SU-DHL-6 (cell line): ENCODE measurements at regions not wholly inside any gene's neighbourhood (a gene's known extent, or its start where the extent isn't known, plus 50 kb on each side); places are given as distances from the start of the nearest gene placed in this dataset.

Source experiments
- H2AFZ ChIP-seq: fragments of 200-600 bp; sonication (generic); 2 replicates; pipeline ENCODE4 v1.6.1; 2014; ENCODE audit warnings: low read depth, mild to moderate bottlenecking, moderate library complexity, mixed read lengths, antibody characterized with exemption, low read length; ENCODE audit not compliant: severe bottlenecking
- H3F3A ChIP-seq: fragments of 200-600 bp; shearing (Covaris generic); 2 replicates; pipeline ENCODE4 v1.6.0; 2016; ENCODE audit warnings: antibody characterized with exemption, mild to moderate bottlenecking; ENCODE audit not compliant: insufficient read depth
- H3K27ac ChIP-seq: fragments of 200-600 bp; sonication (generic); 2 replicates; pipeline ENCODE4 v1.5.1; 2016; ENCODE audit warnings: low read depth, mild to moderate bottlenecking, low read length, moderate library complexity, mixed read lengths
- H3K27me3 ChIP-seq: fragments of 200-600 bp; sonication (generic), shearing (Covaris generic); 2 replicates; pipeline ENCODE4 v1.6.0; 2014; ENCODE audit warnings: mild to moderate bottlenecking, low read length
- H3K36me3 ChIP-seq: fragments of 200-600 bp; sonication (generic); 2 replicates; pipeline ENCODE4 v1.6.1; 2014; ENCODE audit warnings: mild to moderate bottlenecking, low read length, mixed read lengths
- H3K4me2 ChIP-seq: fragments of 300-600, 200-600 bp; shearing (Covaris generic), sonication (generic); 2 replicates; pipeline ENCODE4 v1.6.0; 2014; ENCODE audit warnings: low read length, low read depth, mild to moderate bottlenecking; ENCODE audit not compliant: poor library complexity, severe bottlenecking
- H3K4me3 ChIP-seq: fragments of 200-600 bp; sonication (generic); 2 replicates; pipeline ENCODE4 v1.5.1; 2014; ENCODE audit warnings: antibody characterized with exemption, low read length, mild to moderate bottlenecking, mixed read lengths; ENCODE audit not compliant: insufficient read depth, poor library complexity, severe bottlenecking
- H3K79me2 ChIP-seq: fragments of 200-600 bp; sonication (generic); 2 replicates; pipeline ENCODE4 v1.6.1; 2014; ENCODE audit warnings: mild to moderate bottlenecking, low read length, moderate library complexity; ENCODE audit not compliant: insufficient read depth
- H3K9ac ChIP-seq: fragments of 200-600 bp; sonication (generic); 2 replicates; pipeline ENCODE4 v1.7.0; 2014; ENCODE audit warnings: mild to moderate bottlenecking, low read length
- H3K9me2 ChIP-seq: fragments of 200-600 bp; sonication (generic); replicated peaks from 2 replicates; pipeline ENCODE4 v1.6.1; 2014; ENCODE audit warnings: low read length; ENCODE audit not compliant: insufficient read depth
- H3K9me3 ChIP-seq: fragments of 200-600 bp; sonication (generic); 2 replicates; pipeline ENCODE4 v1.6.1; 2014; ENCODE audit warnings: low read length, mixed read lengths; ENCODE audit not compliant: insufficient read depth
- H4K20me1 ChIP-seq: fragments of 200-600 bp; sonication (generic); 2 replicates; pipeline ENCODE4 v1.6.1; 2014; ENCODE audit warnings: low read depth, mild to moderate bottlenecking, antibody characterized with exemption, low read length, moderate library complexity, mixed read lengths
- CTCF ChIP-seq: fragments of 200-600 bp; sonication (generic); IDR thresholded peaks from one replicate; pipeline ENCODE4 v1.5.1; 2017; ENCODE audit warnings: antibody characterized with exemption, mild to moderate bottlenecking, low read length, moderate library complexity; ENCODE audit not compliant: insufficient read depth, poor library complexity, severe bottlenecking
- EZH2phosphoT487 ChIP-seq: fragments of 200-600 bp; sonication (generic), shearing (Covaris generic); conservative IDR thresholded peaks from 2 replicates; pipeline ENCODE4 v1.6.1; 2018; ENCODE audit warnings: mild to moderate bottlenecking, antibody characterized with exemption, low read length, moderate library complexity, mixed read lengths

DNA sequence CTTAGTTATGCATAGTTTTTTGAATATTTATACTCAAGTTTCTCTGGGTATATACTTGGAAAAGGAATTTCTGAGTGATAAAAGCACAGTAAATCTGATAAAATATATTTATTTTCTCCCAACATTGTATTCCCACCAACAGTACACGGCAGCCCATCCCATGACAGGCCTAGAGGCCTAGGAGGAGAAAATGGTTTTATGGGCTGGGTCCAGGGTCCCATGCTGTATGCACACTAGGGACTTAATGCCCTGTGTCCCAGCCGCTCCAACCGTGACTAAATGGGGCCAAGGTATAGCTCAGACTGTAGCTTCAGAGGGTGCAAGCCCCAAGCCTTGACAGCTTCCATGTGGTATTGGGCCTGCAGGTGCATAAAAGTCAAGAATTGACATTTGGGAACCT, 1007.7 kb downstream of the DSC3 start:
- TF ChIP-seq EZH2phosphoT487 = no peak
- no peak for TF ChIP-seq CTCF
- Histone ChIP-seq H4K20me1 (no peaks in the 10 kb centered on the region), H3K9ac (no peak overlapping the region), H3K27ac (no peak overlapping the region), H3K9me3 (peaks cover 9% of the 10 kb centered on the region; the same call in 1 of the 2 replicates), H3K4me3 (no peak overlapping the region), H2AFZ (no peak overlapping the region), H3K27me3 (no peaks in the 10 kb centered on the region), H3K36me3 (no peaks in the 10 kb centered on the region), H3F3A (no peaks in the 10 kb centered on the region), H3K4me2 (no peak overlapping the region), H3K79me2 (no peaks in the 10 kb centered on the region), H3K9me2 (no peaks in the 10 kb centered on the region)

- H3K27ac ChIP-seq = no peak overlapping the region
- no peaks in the 10 kb centered on the region; the same call in 1 of the 2 replicates for H3K9me2 ChIP-seq
- H3K36me3 ChIP-seq = no peaks in the 10 kb centered on the region
- H3K27me3 ChIP-seq = no peaks in the 10 kb centered on the region
- H2AFZ ChIP-seq = no peak overlapping the region
- no peak overlapping the region for H3K9ac ChIP-seq
- H3K4me3 ChIP-seq = no peak overlapping the region
- no peaks in the 10 kb centered on the region for H3F3A ChIP-seq
- H3K9me3 ChIP-seq = 0 out of 2 replicates have a peak, but pooled peaks cover 4% of the 10 kb centered on the region
- TF ChIP-seq CTCF (no peak), EZH2phosphoT487 (no peak)
- no peaks in the 10 kb centered on the region for H3K79me2 ChIP-seq
- no peaks in the 10 kb centered on the region for H4K20me1 ChIP-seq
- no peak overlapping the region for H3K4me2 ChIP-seq
Measured at GRCh38 chr18:30016179-30016578, 1026.4 kb downstream of the DSC3 start.

- H3K79me2 ChIP-seq = no peaks in the 10 kb centered on the region
- no peaks in the 10 kb centered on the region for H4K20me1 ChIP-seq
- H3K4me3 ChIP-seq = no peak overlapping the region
- no peaks in the 10 kb centered on the region for H3K9me3 ChIP-seq
- H3K9me2 ChIP-seq = no peaks in the 10 kb centered on the region
- H3K36me3 ChIP-seq = no peaks in the 10 kb centered on the region
- H3K27ac ChIP-seq = no peak overlapping the region
- no peaks in the 10 kb centered on the region for H3F3A ChIP-seq
- H2AFZ ChIP-seq = no peak overlapping the region
- TF ChIP-seq CTCF (no peak), EZH2phosphoT487 (no peak)
- H3K27me3 ChIP-seq = no peaks in the 10 kb centered on the region
- H3K9ac ChIP-seq = no peak overlapping the region
- H3K4me2 ChIP-seq = no peak overlapping the region
Measured at GRCh38 chr18:30004965-30005364, 1037.6 kb downstream of the DSC3 start.
